Jurkat, Clone E6-1 (cell line): ENCODE measurements at regions not wholly inside any gene's neighbourhood (a gene's known extent, or its start where the extent isn't known, plus 50 kb on each side); places are given as distances from the start of the nearest gene placed in this dataset.

ENCODE experiments used
- DNase-seq: peaks from one replicate; pipeline ENCODE4 v3.0.0-alpha.2; 2011; ENCODE audit warnings: low read depth, low spot score
- H3K4me3 ChIP-seq: 2 replicates; pipeline ENCODE4 v1.5.1; 2011; ENCODE audit warnings: mild to moderate bottlenecking, low read length, control low read depth, moderate library complexity

DNA sequence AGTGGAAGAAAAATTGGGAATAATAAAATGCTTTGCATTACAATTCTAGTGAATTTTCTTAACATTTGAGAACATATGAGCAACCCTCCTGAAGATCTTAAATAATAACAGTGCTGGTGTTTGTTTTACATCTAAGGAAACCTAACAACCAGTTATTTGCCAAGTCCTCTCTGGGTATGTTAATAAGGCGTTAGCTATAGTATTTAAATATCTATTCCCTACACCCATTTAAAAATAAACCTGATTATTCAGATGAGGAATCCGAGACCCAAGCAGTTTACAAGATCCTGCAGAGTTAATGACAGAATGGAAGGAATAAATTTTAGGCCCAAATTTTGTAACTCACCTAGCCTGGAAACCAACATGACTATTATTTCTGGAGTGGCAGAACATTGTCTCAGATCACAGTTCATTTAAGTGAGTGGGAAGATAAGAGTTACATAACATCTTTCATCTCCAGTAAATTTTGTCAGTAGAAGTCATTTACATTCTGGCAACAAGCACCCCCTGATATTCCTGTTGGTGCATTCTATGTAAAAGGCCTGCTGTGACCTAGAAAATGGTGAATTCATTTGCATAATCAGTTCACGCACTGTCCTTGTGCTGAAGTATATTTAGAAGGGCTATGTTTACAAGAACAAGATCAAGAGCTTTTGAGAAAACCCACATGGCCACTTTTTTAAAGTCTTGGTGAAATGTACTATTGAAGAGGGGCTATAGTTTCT, 148.2 kb downstream of the COX7C start:
- H3K4me3 ChIP-seq: no peak overlapping the region
- no peak for DNase-seq

DNA sequence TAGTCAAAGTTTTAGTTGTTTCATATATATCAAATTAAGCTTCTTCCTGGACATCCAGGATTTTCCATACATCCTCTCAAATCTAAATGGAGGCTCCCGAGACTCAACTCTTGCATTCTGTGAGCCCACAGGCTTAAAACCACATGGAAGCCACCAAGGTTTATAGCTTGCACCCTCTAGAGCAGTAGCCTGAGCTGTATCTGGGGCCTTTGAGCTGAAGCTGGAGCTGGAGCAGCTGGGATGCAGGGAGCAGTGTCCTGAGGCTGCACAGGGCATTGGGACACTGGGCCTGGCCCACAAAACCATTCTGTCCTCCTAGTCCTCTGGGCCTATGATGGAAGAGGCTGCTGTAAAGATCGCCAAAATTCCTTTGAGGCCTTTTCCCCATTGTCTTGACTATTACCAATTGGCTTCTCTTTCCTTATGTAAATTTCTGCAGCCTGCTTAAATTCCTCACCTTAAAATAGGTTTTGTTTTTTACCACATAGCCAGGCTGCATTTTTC, 151.0 kb downstream of the COX7C start:
- H3K4me3 ChIP-seq: no peak overlapping the region
- DNase-seq: no peak

DNA sequence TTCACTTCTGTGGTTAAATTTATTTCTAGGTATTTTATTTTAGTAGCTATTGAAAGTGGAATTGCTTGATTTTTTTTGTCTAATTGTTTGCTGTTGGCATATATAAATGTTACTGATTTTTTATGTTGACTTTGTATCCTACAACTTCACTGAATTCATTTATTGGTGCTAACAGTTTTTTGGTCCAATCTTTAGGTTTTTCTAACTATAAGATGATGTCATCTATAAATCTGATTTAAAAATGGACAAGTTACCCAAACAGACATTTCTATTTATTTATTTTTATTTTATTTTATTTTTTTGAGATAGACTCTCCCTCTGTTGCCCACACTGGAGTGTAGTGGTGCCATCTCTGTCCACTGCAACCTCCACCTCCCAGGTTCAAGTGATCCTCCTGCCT, 162.3 kb downstream of the COX7C start:
- no peak overlapping the region for H3K4me3 ChIP-seq
- no peak for DNase-seq

DNA sequence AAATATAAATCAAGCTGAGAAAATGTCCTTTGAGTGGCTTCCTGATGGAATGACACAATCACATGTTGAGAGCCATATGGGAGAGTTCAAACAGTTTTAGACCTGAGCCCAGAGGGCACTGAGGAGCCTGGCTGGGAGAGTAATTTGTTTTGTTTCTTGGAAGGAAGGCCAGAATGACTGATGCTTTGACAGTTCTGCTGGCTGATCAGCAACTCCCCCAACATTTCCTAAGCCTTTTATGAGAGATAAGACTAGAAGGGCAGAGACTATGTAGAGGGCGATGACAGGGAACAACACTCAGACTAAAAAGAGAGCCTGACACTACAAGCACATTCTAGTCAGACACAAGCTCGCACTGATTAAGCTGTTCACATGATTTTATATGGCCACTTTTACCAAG, 169.2 kb downstream of the COX7C start:
- H3K4me3 ChIP-seq: no peak overlapping the region
- no peak for DNase-seq

DNA sequence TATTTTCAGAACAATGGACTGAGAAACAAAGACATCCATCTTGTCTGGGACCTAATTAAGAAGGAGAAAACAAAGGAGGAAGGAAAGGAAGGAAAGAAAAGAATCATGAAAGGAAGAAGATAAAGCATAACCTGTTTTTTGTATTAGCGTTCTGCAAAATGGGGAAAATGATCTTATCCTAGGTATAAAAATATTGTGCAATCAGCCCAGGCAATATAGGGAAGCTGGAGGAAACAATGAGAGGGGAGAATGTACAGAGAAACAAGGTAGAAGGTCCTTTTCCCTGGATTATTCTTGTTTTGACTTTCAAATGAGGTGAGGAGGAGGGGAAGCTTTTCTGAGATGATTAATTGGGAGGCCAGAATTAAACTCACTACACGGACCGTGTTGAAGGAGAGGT, 177.9 kb downstream of the COX7C start:
- H3K4me3 ChIP-seq: no peak overlapping the region
- DNase-seq: no peak

DNA sequence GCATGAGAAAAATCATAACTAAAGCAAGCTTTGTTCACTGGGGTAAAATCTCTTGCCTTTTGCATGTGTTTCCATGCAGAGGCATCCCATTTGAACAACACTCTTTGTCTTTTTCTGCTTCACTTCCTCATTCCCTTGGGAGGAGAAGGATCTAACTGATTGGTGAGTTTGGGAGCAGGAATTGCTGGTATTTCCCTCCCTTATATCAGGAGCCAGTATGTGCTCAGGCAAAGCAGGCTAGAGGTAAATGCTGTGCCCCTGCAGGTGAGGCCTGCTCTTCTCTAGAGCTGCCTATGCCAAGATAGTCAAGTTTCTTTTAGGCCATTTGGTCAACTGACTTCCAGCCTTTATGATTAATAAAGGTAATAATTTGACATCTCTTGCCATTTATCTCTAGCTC, 179.9 kb downstream of the COX7C start:
- no peak for DNase-seq
- H3K4me3 ChIP-seq: no peak overlapping the region

DNA sequence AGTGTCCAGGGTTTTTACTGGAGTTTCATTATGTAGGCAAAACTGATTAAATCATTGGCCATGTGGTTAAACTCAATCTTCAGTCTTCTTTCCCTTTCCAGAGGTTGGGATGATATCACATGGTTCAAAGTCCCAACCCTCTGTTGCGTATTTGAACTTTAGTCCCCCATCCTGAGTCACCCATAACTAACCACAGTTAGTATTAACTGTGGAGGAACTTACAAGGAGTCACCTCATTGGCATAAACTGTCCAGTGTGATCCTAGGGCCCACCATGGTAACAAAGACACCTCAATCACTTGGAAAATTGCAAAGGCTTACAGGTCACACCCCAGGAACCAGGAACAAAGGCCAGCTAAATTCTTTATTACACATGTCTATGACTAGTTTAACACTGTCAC, 188.5 kb downstream of the COX7C start:
- H3K4me3 ChIP-seq: no peak overlapping the region
- DNase-seq: no peak

DNA sequence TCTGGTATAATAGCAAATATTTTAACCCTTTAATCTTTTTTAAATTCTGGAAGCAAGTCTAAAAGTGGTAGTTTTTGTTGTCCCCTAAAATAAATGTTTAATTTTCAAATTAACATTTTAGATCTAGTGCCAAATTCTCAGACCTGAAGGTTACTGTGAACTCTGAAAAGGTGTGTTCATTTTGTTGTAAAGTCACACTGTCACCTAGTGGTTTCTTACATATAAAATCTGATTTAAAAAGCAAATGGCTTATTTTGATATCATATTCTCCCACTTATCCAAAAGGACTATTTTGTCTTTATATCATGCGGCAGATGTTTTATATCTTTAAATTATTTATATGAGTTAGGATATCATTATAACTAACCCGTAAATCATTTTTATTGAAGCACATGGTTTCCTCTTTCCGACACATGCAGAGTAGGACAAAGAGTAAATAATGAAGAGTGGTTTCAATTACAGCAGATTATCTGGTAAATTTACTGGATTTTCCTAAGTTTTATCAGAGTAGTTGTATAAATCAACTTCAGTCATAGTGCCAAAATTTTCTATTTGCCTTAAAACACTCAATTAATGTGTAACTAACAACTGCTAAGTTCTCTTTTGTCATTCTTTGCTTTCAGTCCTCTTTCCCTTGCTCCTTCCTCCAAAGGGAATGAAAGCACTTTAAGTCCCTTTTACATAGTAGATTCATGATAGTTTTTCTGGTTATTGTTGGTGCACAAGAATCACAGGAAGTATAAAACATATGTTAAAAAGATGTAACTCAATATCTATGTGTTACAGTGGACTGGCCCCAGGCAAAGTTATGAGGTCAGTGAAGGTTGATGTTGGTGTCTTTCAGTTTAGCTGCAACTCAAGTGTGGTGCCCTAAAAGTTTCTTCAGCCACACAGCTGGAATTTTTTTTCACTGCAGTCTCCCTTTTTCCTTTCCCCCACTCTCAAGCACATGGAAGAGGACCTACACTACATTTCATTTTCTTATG, 189.6 kb downstream of the COX7C start:
- no peak for DNase-seq
- H3K4me3 ChIP-seq: no peak overlapping the region

DNA sequence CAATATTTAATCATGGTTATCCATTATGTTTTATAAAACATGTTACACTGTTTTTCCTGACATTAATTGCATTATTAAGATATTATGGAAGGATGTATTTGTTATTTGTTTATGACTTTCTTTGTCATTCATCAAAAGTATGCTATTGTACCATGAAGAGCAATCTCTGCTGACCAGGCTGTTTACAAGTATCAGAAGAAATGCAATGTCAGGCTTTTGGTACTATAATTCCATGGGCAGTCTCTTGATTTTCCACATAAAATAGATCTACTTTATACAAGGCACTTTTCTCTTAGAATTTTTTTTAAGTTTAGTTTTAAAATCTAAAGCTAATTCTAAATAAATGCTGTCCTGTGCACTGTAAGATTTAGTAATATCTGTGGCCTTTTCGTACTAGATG, 196.6 kb downstream of the COX7C start:
- no peak overlapping the region for H3K4me3 ChIP-seq
- no peak for DNase-seq

DNA sequence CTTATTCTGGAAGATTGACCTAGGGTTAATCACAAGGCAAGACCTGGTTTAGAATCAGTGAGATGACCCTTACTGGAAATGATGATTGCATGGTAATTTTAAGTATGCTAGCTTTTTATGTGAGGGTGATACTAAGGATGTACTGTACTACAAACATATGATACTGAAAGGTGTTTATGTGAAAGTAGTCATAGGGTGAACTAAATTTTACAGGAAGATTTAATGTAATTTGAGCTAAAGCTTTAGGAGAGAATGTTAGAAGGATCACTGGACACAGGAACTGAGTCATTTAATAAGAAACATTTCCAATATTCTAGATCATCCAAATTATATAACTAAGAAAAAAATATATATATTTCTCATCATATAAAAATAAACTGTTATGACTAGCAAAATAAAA, 197.2 kb downstream of the COX7C start:
- H3K4me3 ChIP-seq: no peak overlapping the region
- DNase-seq: no peak

DNA sequence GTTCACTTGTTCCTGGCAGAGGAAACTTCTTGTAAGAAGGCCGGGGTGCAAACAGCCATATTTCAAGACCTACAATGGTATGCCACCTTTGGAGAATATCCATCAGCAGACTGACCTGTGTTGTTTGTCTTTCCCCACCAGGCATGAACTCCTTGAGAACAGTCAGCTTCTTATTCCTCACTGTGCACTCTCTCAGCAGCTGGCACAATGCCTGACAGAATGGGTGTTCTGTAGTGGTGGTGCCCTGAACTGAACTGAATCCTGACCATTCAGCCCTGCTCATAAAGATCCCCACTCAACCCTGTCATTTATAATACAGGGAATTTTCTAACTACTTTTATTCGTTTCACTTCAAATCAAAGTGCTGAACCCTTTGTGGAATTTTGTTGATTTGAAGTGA, 206.9 kb downstream of the COX7C start:
- H3K4me3 ChIP-seq: no peak overlapping the region

DNA sequence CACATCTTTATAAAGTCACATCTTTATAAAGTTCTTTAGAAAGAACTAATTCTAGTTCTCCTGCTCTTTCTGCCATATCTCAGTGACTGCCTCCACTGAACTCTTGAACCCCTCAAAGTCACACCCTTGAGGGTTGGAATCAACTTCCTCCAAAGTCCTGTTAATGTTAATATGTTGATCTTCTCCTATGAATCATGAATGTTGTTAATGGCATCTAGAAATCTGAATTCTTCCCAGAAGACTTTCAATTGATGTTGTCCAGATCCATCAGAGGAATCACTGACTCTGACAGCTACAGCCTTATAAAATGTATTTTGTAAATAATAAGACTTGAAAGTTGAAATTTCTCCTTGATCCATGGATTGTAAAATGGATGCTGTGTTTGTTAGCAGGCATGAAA, 213.4 kb downstream of the COX7C start:
- no peak overlapping the region for H3K4me3 ChIP-seq
- DNase-seq: no peak

More for the DNA sequence above, 206.9 kb downstream of the COX7C start:
- DNase-seq: no peak

DNA sequence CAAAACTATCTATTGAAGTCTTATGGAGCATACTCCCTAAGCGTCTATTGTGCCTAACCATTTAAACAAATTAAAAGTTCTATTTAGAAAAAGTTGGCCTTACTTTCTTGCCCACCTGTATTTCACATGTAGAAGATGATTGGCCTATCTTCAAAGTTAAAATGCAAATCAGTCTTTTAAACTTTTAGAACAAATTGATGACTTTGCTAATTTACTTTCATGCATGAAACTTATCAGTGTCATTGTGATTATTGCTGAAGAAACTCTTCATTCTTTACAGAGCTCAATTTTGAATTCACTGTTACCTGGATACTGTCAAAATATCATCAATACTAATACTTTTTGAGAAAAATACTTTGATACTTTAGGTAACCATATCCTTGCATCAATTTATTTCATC, 216.1 kb downstream of the COX7C start:
- no peak for DNase-seq

DNA sequence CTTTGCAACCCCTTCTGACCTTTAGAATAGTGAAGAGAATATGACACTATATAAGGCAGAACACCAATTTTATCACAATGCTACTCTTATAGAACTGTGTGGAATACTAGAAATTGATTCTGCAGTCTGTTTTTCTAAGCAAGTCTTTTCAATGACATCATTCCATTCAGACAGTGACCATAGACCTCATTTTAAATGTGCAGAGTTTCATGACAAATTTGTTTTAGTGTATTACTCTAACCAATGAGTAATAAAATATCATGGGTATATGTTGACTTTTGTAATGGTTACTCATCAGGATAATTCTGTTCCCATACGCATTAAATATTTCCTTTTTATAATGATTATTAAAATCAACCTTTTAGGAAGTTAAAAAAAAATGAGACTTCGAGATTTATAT, 219.9 kb downstream of the COX7C start:
- H3K4me3 ChIP-seq: no peak overlapping the region
- no peak for DNase-seq

More for the DNA sequence above, 216.1 kb downstream of the COX7C start:
- H3K4me3 ChIP-seq: no peak overlapping the region

DNA sequence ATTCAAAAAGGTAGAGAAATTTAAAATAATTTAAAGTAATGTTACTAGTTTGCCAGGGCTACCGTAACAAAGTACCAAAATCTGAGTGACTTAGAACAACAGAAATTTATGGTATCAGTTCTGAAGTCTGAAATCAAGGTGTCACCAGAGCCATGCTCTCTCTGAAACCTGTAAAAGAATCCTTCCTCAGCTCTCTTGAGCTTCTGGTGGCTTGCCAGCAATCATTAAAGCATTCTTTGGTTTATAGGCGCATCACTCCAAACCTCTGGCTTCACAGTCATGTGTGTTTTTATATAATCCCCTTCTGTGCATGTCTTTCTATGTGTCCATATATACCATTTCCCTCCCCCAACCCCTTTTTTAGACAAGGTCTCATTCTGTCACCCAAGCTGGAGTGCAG, 220.3 kb downstream of the COX7C start:
- H3K4me3 ChIP-seq: no peak overlapping the region
- DNase-seq: no peak

DNA sequence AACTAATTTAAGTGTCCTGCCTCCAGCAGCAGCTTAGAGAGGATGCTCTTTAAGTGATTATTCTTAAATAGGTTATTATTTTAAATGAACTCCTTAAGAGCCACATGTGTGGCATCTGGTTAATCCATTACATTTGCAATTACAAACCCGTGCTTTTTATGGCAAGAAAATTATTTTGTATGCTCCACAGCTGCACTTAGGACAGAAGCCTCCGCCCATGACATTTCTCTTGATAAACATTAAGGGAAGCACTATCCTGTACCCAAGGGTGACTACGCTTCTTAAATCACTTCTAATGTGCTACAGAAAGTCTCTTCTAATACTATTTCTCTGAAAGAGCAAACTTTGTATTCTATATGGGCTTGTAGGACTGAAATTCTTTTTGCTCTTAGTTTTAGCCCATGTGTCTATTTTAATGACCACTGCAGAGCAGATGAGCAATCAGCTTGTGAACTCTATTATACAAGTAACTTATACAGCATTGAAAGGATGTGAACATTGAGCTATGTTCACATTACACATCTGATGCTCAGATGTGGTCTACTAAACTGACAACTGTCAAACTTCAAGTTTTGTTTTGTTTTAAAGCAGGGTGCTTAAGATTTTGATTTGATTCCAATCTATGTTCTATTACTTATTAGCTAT, 223.4 kb downstream of the COX7C start:
- DNase-seq: no peak
- no peak overlapping the region for H3K4me3 ChIP-seq

DNA sequence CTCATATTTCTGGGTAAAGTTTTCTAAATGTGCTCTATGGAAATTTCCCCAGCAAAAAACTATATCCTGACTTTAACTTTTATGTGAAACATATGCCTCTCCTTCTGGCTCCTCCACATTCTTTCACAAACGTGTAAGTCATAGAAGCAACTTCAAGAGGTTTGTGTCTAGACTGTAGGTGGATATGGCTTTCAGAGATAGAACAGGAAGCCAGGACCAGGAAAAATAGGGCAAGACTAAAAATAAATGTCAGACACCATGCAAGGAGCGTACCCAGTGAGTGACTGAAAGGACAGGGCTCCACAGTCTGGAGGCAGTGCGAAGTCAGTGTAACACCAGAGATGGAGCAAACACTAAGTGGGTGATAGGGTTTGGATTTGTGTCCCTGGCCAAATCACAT, 240.7 kb downstream of the COX7C start:
- DNase-seq: no peak
- no peak overlapping the region for H3K4me3 ChIP-seq

DNA sequence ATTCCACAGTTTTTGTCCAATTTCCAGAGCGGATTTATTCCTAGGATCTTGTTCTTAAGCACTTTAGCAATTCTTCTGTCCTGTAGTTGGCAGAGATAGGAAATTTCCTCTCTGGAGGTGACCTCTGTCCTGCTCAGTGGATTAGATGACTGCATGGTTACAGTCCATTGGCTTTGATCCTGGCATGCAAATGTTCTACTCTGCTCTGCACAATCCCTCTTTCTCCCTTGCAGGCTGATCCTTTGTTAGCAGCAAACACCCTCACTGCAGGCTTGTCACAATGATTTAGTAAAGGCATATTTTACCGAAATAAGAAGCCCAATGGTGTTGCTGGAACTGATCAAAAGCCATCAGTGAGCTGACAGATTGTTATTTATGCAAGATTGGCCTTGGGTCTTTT, 243.8 kb downstream of the COX7C start:
- no peak for DNase-seq
- H3K4me3 ChIP-seq: no peak overlapping the region

DNA sequence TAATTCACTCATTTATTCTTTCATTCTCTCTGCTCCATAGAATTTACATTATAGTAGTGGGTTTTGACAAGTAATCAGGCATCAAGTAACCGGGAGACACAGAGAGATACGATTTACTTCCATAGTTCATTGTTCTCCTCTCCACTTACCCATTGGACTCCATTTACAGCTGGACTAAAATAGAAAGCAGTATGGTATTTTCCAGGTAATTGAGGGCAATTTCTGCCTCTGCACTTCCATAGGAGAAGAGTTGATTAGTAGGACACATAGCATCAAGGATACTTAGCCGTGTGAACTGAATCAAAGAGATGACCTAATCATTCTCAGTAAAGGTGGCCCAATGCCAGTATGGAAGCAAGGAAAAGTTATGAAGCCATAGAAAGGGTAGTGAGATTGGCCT, 244.4 kb downstream of the COX7C start:
- no peak for DNase-seq

DNA sequence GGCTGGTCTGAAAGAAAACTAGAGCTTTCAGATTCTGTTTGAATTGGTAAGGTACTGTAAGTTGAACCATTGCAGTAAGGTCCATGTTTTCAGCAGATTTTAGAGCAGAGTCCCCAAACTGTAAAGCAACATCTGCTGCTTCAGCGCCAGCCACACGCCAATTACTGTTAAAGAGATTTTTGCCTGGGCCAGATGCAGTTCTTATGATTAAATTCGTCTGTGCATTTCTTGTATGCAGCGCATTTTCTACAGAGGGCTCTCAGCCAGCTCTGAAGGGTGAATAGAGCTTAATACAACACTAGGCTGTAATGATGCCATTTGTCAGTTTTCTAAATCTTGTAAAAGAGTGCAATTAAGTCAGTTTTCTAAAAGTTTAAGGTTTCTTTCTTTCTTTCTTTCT, 246.3 kb downstream of the COX7C start:
- H3K4me3 ChIP-seq: no peak overlapping the region
- DNase-seq: no peak

More for the DNA sequence above, 244.4 kb downstream of the COX7C start:
- H3K4me3 ChIP-seq: no peak overlapping the region
